VCaP (cell line): ENCODE measurements at regions not wholly inside any gene's neighbourhood (a gene's known extent, or its start where the extent isn't known, plus 50 kb on each side); places are given as distances from the start of the nearest gene placed in this dataset.

Source experiments
- H3K27ac ChIP-seq: fragments of 450-650 bp; 2 replicates; pipeline ENCODE4 v1.5.1; 2017
- CTCF ChIP-seq: fragments of 450-650 bp; conservative IDR thresholded peaks from 2 replicates; pipeline ENCODE4 v1.5.1; 2017; ENCODE audit warnings: mild to moderate bottlenecking, moderate library complexity

- TF ChIP-seq CTCF, result no peak
- no peak overlapping the region for H3K27ac ChIP-seq
These were observed 203.1 kb upstream of the SEMA6D start for GRCh38 chr15:47514200-47514652.

- no peak overlapping the region for H3K27ac ChIP-seq
- TF ChIP-seq CTCF, result no peak
These were observed 200.7 kb upstream of the SEMA6D start for GRCh38 chr15:47516558-47516957.

GRCh38 chr15:47516972-47517371 is 200.3 kb upstream of the SEMA6D start:
- TF ChIP-seq CTCF, result no peak
- H3K27ac ChIP-seq, result no peak overlapping the region

GRCh38 chr15:47517737-47518136 is 199.6 kb upstream of the SEMA6D start:
- no peak for TF ChIP-seq CTCF
- H3K27ac ChIP-seq, result no peak overlapping the region

DNA sequence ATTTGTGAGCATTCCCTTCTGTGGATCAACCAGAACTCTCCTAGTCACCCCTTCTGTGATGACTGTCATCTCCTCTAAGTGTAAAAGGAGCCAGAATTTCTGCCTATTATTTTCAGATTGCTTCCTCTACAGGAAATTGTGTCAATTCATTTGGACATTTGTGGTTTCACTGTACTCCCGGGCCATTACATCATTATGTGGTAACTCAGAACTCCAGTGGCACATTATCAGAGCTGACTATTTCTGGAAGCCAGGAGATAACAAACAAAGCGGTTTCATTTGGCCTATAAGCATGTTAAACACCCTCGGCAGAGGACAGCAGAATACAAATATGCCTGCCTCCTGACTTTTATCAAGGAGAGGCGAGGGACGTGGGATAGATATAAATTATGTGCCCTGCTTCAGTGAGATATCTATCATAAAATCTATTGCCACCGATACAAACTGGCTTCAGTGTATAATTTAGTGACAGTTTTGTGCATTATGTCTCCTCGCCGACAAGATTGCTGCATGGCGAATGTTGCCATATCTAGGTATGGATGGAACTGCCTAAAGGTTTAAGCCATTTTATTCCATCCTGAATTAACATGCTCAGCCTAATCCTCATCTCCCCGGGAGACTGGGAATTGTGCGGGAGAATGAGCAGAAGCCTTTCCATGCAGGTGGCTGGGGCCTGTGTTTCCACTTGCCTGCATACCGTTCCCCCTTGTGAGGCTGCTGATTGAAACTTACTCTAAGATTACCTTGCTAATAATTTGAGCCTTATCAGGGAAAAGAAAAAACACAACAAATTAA is 193.4 kb upstream of the SEMA6D start:
- TF ChIP-seq CTCF, result no peak
- no peak overlapping the region for H3K27ac ChIP-seq

DNA sequence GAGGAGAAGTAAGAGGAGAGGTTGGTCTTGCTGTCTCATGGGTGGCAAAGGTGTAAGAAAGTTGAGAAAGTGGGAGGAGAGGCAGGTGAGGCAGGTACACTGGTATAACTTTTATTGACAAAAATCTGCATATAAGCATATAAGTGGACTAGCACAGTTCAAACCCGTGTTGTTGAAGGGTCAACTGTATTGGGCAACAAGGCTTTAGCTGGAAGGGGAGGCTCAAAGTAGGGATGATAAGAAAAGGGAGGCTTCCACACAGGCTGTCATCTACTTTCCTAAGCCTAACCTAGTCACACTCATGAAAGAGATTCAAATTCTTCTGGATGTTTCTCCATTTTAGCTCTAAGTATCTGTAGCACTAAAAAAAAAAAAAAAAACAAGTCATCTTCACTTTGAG is 188.1 kb upstream of the SEMA6D start:
- no peak for TF ChIP-seq CTCF
- no peak overlapping the region for H3K27ac ChIP-seq

DNA sequence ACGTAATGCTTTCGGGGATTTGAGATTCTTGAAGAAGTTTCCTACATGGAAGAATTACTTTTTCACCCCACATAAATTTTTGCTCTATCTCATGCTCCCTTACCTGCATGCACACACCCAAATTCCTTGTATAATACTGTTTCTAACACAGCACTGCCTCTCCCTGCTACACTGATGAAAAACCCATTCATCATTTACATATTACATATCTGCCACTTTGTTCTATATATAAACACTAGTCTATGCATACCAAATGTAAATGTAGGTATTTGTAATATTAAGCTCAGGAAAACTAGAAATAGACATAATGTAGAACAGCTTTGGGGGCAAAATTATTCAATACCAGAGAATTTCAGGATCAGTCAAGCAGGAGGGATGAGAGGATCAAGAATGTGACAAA is 182.6 kb upstream of the SEMA6D start:
- H3K27ac ChIP-seq, result no peak overlapping the region
- no peak for TF ChIP-seq CTCF
